ENCODE measurements at regions not wholly inside any gene's neighbourhood (a gene's known extent, or its start where the extent isn't known, plus 50 kb on each side); places are given as distances from the start of the nearest gene placed in this dataset.
"Not testable (repeated sequence)": the region's sequence is repeated elsewhere in the genome, so short reads cannot be mapped to it uniquely, and the experiment has no call there.

DNA sequence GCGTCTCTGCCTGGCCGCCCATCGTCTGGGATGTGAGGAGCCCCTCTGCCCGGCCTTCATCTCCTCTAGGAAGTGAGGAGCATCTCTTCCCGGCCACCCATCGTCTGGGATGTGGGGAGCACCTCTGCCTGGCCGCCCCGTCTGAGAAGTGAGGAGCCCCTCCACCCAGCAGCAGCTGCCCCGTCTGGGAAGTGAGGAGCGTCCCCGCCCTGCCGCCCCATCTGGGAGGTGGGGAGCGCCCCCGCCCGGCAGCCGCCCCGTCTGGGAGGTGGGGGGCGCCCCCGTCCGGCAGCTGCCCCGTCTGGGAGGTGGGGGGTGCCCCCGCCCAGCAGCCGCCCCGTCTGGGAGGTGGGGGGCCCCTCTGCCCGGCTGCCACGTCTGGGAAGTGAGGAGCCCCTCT lies 153.7 kb upstream of the MYRIP start:
- DNase-seq (ENCODE audit: low spot score): not testable (repeated sequence)

DNA sequence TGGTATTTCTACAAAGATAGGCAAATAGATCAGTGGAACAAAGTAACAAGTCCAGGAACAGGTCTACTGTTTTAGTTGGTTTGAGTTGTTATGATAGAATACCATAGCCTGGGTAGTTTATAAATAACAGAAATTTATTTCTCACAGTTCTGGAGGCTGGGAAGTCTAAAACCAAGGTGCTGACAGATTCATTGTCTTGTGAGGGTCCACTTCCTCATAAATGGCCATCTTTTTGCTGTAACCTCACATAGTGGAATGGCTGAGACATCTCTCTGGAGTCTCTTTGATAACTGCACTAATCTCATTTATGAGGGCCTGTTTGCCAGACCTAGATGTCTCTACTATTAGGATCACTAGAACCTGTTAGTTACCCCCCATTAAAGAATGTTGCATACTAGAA lies 152.3 kb upstream of the MYRIP start:
- no peak for DNase-seq (ENCODE audit: low spot score)

- DNase-seq (ENCODE audit: low spot score): no peak
These were observed 151.6 kb upstream of the MYRIP start for GRCh38 chr3:39657775-39658174.

- no peak for DNase-seq (ENCODE audit: low spot score)
These were observed 144.5 kb upstream of the MYRIP start for GRCh38 chr3:39664931-39665330.

DNA sequence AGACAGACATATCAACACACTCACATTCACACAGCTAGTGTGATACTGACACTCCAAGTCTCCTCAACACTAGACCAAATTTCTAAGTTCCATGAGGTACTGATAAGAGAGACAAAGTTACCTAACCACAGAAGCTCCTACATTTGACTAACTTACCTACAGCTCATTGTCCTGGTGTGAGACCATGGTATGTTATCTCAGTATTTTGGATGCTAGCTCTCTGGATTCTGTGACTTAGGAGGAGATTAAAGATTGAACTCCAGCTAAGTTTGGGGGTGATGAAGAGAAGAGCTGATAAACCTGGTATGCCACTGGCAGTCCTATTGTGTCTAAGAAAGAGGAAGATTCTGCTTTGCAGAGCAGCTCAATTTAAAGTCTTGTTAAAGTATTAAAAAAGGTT lies 144.0 kb upstream of the MYRIP start:
- no peak for DNase-seq (ENCODE audit: low spot score)

- DNase-seq (ENCODE audit: low spot score): peak; percentile 66
These were observed 141.0 kb upstream of the MYRIP start for GRCh38 chr3:39668420-39668819.

- no peak for DNase-seq (ENCODE audit: low spot score)
These were observed 138.3 kb upstream of the MYRIP start for GRCh38 chr3:39671116-39671515.

- DNase-seq (ENCODE audit: low spot score): no peak
These were observed 137.8 kb upstream of the MYRIP start for GRCh38 chr3:39671600-39671999.

DNA sequence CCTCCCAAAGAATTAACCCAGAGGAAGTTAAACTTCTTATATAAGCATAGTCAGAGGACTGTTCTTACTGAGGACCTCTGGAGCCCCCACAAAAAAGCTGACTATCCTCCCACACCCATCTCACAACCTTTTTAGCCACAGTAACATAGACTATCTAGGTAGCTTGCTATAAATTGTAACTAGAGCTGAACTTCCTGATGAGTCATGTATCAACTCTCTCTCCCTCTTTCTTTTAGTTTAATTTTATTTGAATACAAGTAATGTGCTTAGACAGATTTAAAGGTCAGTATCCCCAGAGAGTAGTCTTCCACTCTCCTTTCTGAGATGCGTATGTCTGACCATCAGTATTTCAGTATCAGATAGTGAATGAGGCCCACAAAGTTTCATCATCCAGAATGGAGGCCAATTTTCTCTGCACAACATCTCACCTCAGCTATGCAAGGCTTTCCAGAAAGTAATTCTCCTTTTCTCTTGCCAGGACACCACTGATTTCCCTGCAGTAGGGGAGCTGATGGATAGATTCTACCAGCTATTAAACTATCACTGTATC lies 104.0 kb upstream of the MYRIP start:
- no peak for DNase-seq (ENCODE audit: low spot score)

DNA sequence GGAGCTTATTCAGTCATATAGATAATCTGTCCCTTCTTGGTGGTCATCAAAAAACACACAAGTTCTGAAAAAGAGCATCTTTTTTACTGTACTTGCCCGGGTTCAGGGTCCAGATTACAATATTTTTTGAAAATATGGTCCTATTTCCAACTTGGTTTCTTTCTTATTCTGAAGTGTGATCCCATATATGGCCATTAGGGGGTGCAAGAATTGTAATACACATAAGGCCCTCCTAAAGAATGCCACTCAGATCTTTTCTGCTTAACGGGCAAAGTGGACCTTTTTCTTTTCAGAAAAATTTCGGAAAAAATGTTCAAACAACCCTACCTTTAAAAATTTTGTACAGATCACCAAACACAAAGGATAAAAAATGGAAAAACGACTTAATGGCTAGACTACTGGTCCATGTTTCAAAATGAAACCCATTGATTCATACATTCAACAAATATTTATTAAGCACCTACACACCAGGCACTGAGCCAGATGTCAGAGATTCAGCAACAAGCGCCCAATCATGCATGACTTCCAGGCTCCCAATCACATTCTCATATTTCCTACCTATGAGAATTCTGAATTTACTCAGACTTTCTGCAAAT lies 102.0 kb upstream of the MYRIP start:
- DNase-seq (ENCODE audit: low spot score): peak; percentile 39

DNA sequence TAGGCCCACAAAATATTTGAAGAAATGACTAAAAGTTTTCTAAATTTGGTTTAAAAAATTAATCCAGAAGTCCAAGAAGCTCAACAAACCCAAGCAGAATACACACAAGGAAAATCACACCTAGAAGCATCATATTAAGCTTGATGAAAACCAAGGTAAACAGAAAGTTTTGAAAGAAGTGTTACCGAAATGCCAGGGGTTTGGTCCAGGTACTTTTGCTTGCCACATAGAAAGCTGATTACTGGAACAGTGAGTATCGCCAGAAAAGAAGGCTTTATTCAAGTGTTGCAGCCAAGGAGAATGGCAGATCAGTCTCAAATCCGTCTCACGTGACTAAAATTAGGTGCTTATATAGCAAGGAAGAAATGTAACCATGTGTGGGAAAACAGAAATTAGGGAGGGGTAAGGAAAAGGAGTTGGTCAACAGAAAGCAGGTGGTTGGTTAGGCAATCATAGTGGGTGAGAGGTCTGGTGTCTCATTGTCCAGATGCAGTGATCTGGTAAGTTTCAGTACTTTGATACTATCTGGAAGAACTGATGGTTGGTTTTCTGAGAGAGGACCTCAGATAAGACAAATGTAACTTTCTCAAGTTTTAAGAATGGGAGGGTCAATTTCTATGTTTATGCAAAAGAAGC lies 96.9 kb upstream of the MYRIP start:
- no peak for DNase-seq (ENCODE audit: low spot score)

DNA sequence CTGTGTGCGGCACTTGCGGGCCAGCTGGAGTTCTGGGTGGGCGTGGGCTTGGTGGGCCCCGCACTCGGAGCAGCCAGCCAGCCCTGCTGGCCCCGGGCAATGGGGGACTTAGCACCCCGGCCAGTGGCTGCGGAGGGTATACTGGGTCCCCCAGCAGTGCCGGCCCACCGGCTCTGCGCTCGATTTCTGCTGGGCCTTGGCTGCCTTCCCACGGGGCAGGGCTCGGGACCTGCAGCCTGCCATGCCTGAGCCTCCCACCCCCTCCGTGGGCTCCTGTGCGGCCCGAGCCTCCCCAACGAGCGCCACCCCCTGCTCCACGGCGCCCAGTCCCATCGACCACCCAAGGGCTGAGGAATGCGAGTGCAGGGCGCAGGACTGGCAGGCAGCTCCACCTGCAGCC lies 96.1 kb upstream of the MYRIP start:
- DNase-seq (ENCODE audit: low spot score): not testable (repeated sequence)

- no peak for DNase-seq (ENCODE audit: low spot score)
These were observed 92.6 kb upstream of the MYRIP start for GRCh38 chr3:39716849-39717248.

DNA sequence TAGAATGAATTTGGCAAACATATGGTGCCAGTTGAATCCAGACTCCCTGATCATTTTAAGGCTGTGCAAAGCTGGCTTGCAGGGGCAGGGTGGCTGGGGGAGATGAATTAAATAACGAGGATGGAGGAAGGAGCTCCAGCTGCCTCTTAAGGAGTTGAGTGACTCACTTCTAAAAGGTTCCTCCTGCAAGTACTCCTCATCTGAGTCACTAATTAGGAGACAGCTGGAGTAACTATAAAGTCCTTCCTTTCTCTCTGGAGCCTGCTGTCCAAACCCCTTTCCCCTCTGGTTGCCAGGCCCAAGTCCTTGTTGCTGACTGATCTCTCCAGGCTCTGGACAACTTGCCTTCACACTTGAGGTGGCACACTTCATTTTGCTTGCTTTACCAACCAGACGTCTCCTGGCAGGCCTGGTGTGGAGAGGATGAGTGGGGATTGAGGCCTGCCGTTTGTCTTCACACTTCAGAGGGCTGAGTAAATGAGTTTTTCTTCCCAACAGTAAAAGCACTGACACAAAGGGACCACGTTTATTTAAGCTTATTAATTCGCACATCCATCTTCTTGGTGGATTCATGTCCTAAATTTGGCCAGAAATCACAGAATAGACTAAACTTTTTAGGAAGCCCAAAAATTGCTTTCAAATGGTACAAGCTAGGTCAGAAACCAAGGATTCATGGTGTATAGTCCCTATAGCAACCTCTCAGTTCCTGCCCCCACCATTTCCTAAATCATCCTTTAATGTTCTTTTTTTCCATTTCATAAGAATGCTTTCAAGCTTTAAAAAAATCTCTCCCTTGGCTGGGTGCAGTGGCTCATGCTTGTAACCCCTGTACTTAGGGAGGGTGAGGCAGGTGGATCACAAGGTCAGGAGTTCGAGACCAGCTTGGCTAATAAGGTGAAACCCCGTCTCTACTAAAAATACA lies 90.5 kb upstream of the MYRIP start:
- DNase-seq (ENCODE audit: low spot score): no peak

GRCh38 chr3:39721076-39721475 lies 88.3 kb upstream of the MYRIP start:
- DNase-seq (ENCODE audit: low spot score): no peak

DNA sequence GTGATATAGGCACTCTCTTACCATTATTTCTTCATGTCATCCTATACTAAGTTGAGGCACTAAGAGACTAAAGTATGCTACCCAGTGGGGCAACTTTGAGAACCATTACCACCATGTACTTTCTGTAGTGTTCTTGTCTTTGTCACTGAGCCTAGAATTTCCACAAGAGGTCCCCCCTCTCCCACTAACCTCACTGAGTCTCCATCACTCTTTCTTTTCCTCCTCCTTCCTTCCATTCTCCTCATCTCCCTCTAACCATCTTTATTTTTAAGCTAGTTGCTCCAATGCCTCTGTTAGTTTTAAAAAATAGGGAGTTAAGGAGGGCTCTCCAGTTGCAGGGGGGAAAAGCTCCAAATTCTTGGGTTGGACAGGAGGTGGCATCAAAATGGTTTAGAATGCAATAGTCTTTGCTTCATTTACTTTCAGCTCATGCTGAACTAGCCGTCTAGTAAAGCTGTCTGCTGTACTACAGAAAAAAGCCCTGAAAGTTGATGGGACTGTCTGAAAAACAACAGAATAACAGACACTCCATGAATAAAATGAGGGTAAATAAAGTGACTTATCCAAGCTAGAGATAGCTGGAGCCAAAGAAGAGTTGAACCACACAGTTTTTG lies 85.1 kb upstream of the MYRIP start:
- no peak for DNase-seq (ENCODE audit: low spot score)

DNA sequence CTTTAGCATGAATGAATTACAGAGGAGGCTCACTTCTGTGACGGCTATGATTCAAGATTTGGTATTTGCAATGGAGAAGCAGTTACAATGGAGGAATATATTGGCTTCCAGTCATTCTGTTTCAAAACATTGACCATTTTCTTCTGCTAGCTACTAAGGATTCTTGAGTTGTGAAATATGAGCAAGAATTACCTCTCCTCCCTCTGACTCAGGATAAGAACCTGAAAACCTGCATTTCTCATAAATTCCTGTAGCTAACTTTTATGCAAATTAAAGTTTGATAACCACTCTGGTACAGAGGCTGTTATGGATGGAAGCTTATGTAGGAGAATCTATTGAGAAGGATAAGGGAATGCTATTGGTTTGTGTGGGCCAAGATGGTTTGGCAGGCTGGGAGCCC lies 84.1 kb upstream of the MYRIP start:
- DNase-seq (ENCODE audit: low spot score): no peak

- DNase-seq (ENCODE audit: low spot score): no peak
These were observed 82.0 kb upstream of the MYRIP start for GRCh38 chr3:39727415-39727814.

DNA sequence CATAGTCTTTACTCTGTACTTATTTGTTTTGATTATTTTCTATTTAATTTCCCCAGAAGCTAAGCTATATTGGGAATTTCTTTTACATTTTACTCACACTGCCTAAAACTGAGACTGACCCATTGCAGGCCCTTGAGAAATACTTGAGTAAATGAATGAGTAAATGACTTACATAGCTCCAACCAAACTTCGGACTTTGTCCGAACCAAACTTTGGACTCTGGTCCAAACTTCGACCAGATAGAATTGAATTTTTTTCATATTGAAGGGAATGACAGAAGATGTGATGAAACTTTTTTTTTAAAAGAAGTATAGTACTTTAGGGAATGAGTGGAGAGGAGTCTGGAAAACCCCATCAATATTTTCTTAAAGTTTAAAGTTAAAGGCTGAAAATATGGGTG lies 75.6 kb upstream of the MYRIP start:
- DNase-seq (ENCODE audit: low spot score): no peak

- not testable (repeated sequence) for DNase-seq (ENCODE audit: low spot score)
These were observed 69.8 kb upstream of the MYRIP start for GRCh38 chr3:39739658-39740057.

- no peak for DNase-seq (ENCODE audit: low spot score)
These were observed 64.7 kb upstream of the MYRIP start for GRCh38 chr3:39744746-39745145.

DNA sequence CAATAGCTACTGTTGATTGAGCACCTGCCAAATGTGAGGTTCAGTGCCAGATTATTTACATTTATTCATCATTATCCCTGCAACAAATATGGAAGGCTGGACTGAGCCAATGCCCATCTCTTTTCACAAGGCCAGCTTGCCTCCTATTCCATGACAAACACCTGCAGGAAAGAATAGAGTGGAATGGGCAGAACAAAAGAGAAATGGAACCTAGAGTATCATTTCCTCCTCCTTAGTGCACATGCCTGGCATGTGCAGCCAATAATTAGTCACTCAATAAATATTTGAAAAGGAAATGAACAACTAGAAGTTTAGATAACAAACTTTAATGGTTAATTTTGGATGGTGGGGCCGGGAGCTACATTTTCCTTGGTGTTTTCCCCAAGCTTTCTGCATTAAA lies 61.4 kb upstream of the MYRIP start:
- DNase-seq (ENCODE audit: low spot score): no peak
